Adrenal gland (tissue), 5 donors: ENCODE measurements at regions not wholly inside any gene's neighbourhood (a gene's known extent, or its start where the extent isn't known, plus 50 kb on each side); places are given as distances from the start of the nearest gene placed in this dataset.

Source experiments
- POLR2A ChIP-seq, 2 donors: fragments of 450-650 bp; IDR thresholded peaks; one replicate each; pipeline ENCODE4 v1.6.1; 2017; ENCODE audit warnings: antibody characterized with exemption in 2 of 2, mild to moderate bottlenecking in 2 of 2, moderate library complexity in 1 of 2
- TF ChIP-seq, protein P1 (sequence below), 6 experiments: fragments of 450-650 bp in 4 of 6; fragments of 200-600 bp in 2 of 6; sonication (generic) in 1 of 6; IDR thresholded peaks; 1 replicate in 5 of 6; 2 replicates in 1 of 6; pipeline versions ENCODE4 v1.5.1 to v1.8.0; 2016 to 2021; ENCODE audit warnings: antibody characterized with exemption in 6 of 6, mild to moderate bottlenecking in 2 of 6, moderate library complexity in 1 of 6
- donor health status: DM: no; HTN: no; CAD: no.

DNA sequence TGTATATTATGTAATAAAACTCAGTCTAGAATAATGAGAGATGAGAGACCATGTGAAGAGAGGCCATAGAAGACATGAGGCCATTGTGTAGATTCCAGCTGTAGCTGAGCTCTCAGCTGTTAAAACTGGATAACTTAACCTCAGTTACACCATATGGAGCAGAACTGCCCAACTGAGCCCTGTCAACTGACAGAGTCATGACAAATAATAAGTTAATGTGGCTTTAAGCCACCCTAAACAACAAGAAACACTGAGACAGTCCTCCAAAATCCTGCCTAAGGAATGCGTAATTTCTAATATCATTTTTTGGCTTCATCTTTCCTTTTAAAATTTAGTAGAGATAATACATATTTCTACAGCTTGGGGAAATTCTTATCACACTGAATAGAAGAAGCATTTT, 580.0 kb upstream of the RGS18 start:
- TF ChIP-seq, protein P1, sequence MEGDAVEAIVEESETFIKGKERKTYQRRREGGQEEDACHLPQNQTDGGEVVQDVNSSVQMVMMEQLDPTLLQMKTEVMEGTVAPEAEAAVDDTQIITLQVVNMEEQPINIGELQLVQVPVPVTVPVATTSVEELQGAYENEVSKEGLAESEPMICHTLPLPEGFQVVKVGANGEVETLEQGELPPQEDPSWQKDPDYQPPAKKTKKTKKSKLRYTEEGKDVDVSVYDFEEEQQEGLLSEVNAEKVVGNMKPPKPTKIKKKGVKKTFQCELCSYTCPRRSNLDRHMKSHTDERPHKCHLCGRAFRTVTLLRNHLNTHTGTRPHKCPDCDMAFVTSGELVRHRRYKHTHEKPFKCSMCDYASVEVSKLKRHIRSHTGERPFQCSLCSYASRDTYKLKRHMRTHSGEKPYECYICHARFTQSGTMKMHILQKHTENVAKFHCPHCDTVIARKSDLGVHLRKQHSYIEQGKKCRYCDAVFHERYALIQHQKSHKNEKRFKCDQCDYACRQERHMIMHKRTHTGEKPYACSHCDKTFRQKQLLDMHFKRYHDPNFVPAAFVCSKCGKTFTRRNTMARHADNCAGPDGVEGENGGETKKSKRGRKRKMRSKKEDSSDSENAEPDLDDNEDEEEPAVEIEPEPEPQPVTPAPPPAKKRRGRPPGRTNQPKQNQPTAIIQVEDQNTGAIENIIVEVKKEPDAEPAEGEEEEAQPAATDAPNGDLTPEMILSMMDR (IDR thresholded peaks at IDR 0.05): no peak
- no peak for TF ChIP-seq POLR2A (IDR thresholded peaks at IDR 0.05)
